Omental fat pad (tissue), 3 donors: ENCODE measurements at regions not wholly inside any gene's neighbourhood (a gene's known extent, or its start where the extent isn't known, plus 50 kb on each side); places are given as distances from the start of the nearest gene placed in this dataset.

ENCODE experiments used
- ATAC-seq: fragments of 150-250 bp; one replicate; pipeline ENCODE4 v1.9.1; 2016; ENCODE audit warnings: mild to moderate bottlenecking, moderate library complexity; ENCODE audit not compliant: low FRiP score
- DNase-seq: peaks from one replicate; pipeline ENCODE4 v3.0.0-alpha.2; 2019; ENCODE audit warnings: low spot score
- TF ChIP-seq, protein P1 (sequence below), 3 donors: fragments of 450-650 bp; IDR thresholded peaks; one replicate each; pipeline ENCODE4 v1.5.1; 2016 to 2017; ENCODE audit warnings: antibody characterized with exemption in 3 of 3, mild to moderate bottlenecking in 3 of 3, moderate library complexity in 2 of 3

DNA sequence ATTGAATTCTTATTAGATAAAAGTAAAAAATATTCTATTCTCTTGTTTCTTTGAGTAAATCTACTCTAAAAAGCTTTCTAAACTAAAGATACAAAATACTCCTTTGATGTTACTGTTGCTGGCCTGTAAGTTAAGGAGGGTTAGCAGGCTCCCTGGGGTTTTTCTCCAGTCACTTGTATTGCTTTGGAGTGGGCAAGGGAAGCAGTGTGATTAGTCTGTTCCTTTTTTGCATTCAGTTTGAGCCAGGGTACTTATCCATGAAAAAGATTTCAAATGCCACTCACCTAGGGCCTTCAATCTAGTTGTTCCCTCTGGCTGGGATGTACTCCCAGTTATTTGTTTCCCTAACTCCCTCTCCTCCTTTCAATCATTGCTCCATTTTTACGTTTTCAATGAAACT is 256.2 kb upstream of the SMC2 start:
- DNase-seq (no peak), ATAC-seq (no peak)
- TF ChIP-seq, protein P1, sequence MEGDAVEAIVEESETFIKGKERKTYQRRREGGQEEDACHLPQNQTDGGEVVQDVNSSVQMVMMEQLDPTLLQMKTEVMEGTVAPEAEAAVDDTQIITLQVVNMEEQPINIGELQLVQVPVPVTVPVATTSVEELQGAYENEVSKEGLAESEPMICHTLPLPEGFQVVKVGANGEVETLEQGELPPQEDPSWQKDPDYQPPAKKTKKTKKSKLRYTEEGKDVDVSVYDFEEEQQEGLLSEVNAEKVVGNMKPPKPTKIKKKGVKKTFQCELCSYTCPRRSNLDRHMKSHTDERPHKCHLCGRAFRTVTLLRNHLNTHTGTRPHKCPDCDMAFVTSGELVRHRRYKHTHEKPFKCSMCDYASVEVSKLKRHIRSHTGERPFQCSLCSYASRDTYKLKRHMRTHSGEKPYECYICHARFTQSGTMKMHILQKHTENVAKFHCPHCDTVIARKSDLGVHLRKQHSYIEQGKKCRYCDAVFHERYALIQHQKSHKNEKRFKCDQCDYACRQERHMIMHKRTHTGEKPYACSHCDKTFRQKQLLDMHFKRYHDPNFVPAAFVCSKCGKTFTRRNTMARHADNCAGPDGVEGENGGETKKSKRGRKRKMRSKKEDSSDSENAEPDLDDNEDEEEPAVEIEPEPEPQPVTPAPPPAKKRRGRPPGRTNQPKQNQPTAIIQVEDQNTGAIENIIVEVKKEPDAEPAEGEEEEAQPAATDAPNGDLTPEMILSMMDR (IDR thresholded peaks at IDR 0.05) = no peak

DNA sequence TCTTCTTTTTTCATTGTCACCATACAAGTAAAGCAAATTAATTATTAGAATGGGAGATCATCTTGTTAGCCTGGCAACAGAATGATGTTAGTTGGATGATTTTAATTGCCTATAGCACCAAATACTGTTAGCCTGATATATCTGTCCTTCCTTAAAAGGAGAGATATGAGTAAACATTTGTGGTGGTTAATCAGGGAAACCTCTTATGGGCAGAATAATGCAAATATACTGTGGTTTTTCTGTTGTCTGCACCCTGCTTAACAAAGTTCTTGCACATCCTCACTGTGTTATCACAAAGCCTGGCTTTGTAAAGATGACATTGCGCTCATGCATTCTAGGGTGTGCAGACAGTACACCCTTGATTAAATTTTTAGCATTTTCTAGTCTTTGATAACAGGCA is 254.9 kb upstream of the SMC2 start:
- TF ChIP-seq, protein P1 (IDR thresholded peaks at IDR 0.05) = no peak
- DNase-seq (no peak), ATAC-seq (no peak)

DNA sequence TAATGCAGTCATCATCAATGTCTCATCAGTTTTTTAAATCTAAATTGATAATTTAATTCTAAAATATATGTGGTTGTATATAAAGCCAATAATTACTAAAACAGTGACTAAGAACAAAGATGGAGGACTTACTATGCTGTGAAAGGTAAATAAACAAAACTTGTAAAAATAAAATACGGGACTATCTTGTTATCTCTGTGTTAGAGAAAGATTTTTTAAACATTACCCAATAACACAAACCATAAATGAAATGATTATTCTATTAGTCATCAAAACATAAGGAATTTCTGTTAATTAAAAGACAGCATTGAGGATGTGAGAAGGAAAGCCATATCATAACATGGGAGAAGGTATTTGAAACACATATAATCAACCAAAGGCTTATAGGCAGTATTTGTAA is 226.2 kb upstream of the SMC2 start:
- TF ChIP-seq, protein P1 (IDR thresholded peaks at IDR 0.05) = no peak
- DNase-seq = no peak
- no peak for ATAC-seq

DNA sequence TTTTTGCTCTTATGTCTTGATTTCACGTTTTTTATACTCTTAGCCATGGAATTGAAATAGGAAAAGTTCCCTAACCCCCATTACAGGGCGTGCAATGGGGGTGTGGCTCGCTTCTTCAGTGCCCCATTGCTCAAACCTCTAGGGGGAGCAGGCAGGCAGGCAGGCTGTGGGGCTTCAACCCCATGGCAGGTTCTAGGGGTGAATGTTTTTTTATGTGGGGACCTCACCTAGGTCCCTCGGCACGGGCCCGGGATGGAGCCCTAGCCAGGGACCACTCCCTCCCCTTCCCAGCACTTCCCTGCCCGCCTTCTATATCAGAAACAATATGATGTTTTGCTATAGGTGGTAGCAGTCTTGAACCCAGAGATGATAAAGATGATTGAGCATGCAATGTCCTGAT is 221.3 kb upstream of the SMC2 start:
- DNase-seq = no peak
- ATAC-seq = no peak
- TF ChIP-seq, protein P1 (IDR thresholded peaks at IDR 0.05) = no peak

DNA sequence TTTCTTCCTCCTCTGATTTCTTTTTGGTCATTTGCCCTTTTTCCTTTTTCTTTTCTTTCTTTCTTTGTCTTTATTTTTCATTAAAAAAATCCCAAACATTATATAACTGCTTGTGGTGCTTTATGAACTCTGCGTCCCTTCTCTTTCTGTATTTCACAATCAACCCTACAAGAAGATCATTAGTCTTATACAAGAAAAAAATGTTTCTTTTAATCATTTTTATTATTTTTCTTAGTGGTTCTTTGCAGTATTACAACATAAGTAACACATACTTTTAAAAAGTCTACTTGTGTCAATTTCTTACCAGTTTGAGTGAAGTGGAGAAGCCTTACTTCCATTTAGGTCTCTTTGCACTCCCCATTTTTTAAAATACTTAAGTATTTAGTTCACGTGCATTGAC is 212.7 kb upstream of the SMC2 start:
- TF ChIP-seq, protein P1 (IDR thresholded peaks at IDR 0.05) = no peak
- ATAC-seq (no peak), DNase-seq (no peak)

DNA sequence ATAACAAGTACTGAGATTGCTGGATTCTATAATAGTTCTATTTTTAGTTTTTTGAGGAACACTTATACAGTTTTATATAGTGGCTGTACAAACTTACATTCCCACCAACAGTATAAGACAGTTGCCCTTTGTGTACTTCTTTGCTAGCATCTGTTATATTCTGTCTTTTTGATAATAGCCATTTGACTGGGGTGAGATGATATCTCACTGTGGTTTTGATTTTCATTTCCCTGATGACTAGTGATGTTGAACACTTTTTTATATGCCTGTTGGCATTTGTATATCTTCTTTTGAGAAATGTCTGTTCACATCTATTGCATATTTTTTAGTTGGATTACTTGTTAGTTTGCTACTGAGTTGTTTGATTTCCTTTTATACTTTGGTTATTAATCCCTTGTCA is 204.1 kb upstream of the SMC2 start:
- ATAC-seq = no peak
- DNase-seq = no peak
- TF ChIP-seq, protein P1 (IDR thresholded peaks at IDR 0.05) = no peak

DNA sequence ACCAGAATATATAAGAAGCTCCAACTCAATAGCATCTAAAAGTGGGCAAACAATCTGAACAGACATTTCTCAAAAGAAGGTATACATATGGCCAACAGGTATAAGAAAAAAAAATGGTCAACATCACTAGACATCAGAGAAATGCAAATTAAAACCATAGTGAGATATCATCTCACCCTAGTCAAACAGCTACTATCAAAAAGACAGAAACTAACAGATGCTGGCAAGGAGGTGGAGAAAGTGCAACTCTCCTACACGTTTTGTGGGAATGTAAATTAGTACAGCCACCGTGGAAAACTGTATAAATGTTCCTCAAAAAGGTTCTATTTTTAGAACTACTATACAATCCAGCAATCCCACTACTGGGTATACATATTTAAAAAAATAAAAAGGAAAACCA is 199.9 kb upstream of the SMC2 start:
- ATAC-seq (no peak), DNase-seq (no peak)
- TF ChIP-seq, protein P1 (IDR thresholded peaks at IDR 0.05) = no peak
